ENCODE measurements at regions not wholly inside any gene's neighbourhood (a gene's known extent, or its start where the extent isn't known, plus 50 kb on each side); places are given as distances from the start of the nearest gene placed in this dataset.

- Histone ChIP-seq H3K4me2 (ENCODE audit: low read depth, low read length, poor library complexity, severe bottlenecking) (no peak overlapping the region), H3K9me3 (ENCODE audit: low read length) (no peaks in the 10 kb centered on the region), H3K79me2 (ENCODE audit: low read length) (no peaks in the 10 kb centered on the region), H2AFZ (ENCODE audit: low read length) (no peak overlapping the region), H3K4me1 (ENCODE audit: low read length) (no peaks in the 10 kb centered on the region), H3K9me2 (replicated peaks; ENCODE audit: insufficient read depth, low read length) (no peaks in the 10 kb centered on the region), H3K27ac (ENCODE audit: low read length) (no peak overlapping the region), H3K36me3 (ENCODE audit: insufficient read depth, low read length) (no peaks in the 10 kb centered on the region), H3K4me3 (ENCODE audit: low read length) (no peak overlapping the region), H4K20me1 (ENCODE audit: insufficient read depth, low read depth, low read length) (no peaks in the 10 kb centered on the region), H3K27me3 (ENCODE audit: low read length) (no peaks in the 10 kb centered on the region), H3K9ac (ENCODE audit: low read length) (no peak overlapping the region)
- no peak for DNase-seq
Observed at GRCh38 chr6:80467408-80467807, 360.9 kb downstream of the BCKDHB start.

DNA sequence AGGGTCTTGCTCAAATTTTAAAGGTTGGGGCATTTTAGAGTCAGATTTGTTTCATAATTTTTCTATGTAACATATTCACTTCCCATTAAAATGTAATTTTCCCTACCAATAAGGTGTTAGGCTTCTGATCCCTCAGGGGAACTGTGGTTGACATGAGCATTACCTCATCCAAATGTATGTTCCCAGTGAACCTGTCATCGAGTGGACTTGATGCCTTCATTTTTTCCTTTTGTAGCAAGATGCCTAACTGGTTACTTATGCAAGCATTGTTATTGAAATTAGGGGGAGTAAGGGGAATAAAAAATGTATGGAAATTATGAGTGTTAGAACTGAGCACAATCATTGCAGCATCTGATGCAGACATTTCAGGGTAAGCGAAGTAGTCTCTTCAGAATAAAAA lies 360.5 kb downstream of the BCKDHB start:
- H3K4me2 ChIP-seq (ENCODE audit: low read depth, low read length, poor library complexity, severe bottlenecking): no peak overlapping the region
- no peaks in the 10 kb centered on the region for H3K79me2 ChIP-seq (ENCODE audit: low read length)
- H3K36me3 ChIP-seq (ENCODE audit: insufficient read depth, low read length): no peaks in the 10 kb centered on the region
- H3K4me3 ChIP-seq (ENCODE audit: low read length): no peak overlapping the region
- H3K9ac ChIP-seq (ENCODE audit: low read length): no peak overlapping the region
- no peaks in the 10 kb centered on the region for H3K27me3 ChIP-seq (ENCODE audit: low read length)
- no peaks in the 10 kb centered on the region for H3K9me2 ChIP-seq (replicated peaks; ENCODE audit: insufficient read depth, low read length)
- DNase-seq: no peak
- H3K27ac ChIP-seq (ENCODE audit: low read length): no peak overlapping the region
- no peaks in the 10 kb centered on the region for H4K20me1 ChIP-seq (ENCODE audit: insufficient read depth, low read depth, low read length)
- H3K9me3 ChIP-seq (ENCODE audit: low read length): no peaks in the 10 kb centered on the region
- H2AFZ ChIP-seq (ENCODE audit: low read length): no peak overlapping the region
- no peaks in the 10 kb centered on the region for H3K4me1 ChIP-seq (ENCODE audit: low read length)

DNA sequence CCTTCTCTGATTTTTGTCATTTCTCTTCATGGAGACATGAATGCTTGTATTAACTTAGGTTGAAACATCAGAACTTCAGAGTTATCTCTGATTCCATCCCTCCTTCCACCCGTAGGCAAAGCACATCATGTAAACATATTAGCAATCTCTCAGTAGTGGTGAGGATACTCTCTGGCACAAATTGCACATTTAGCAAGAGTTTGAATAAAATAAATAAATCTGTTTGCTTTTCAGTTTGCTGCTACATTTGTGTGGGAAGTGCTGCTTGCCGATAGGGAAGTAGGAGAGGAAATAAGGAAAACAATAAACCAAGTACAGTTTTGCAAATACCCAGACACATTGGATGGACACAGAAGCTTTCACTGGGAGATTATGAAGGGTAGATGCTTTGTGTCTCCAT lies 359.0 kb downstream of the BCKDHB start:
- DNase-seq: no peak
- Histone ChIP-seq H3K4me1 (ENCODE audit: low read length) (no peaks in the 10 kb centered on the region), H3K4me2 (ENCODE audit: low read depth, low read length, poor library complexity, severe bottlenecking) (no peak overlapping the region), H2AFZ (ENCODE audit: low read length) (no peak overlapping the region), H3K27me3 (ENCODE audit: low read length) (no peaks in the 10 kb centered on the region), H4K20me1 (ENCODE audit: insufficient read depth, low read depth, low read length) (no peaks in the 10 kb centered on the region), H3K27ac (ENCODE audit: low read length) (no peak overlapping the region), H3K36me3 (ENCODE audit: insufficient read depth, low read length) (no peaks in the 10 kb centered on the region), H3K4me3 (ENCODE audit: low read length) (no peak overlapping the region), H3K79me2 (ENCODE audit: low read length) (no peaks in the 10 kb centered on the region), H3K9ac (ENCODE audit: low read length) (no peak overlapping the region), H3K9me3 (ENCODE audit: low read length) (no peaks in the 10 kb centered on the region), H3K9me2 (replicated peaks; ENCODE audit: insufficient read depth, low read length) (no peaks in the 10 kb centered on the region)

DNA sequence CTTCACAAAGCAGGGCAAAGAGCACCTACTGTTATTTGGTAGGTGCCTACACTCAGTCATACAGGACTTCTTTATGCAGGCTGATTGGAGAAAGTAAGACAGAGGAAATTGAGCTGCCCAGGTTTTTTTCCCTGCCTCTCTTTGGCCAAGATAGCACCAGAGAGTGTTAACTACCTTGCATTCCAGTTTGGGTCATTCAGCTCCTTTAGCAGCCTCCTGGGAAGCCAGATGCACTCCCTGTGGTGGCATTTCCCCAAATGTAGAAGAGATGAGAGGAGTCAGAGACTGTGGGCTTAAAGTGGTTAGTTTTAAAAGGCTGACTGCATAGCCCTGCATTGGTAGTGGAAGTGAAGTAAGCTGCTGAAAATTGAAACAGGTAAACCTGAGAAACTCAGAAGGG lies 358.4 kb downstream of the BCKDHB start:
- Histone ChIP-seq H2AFZ (ENCODE audit: low read length) (no peak overlapping the region), H3K4me1 (ENCODE audit: low read length) (no peaks in the 10 kb centered on the region), H3K27ac (ENCODE audit: low read length) (no peak overlapping the region), H3K9ac (ENCODE audit: low read length) (no peak overlapping the region), H4K20me1 (ENCODE audit: insufficient read depth, low read depth, low read length) (no peaks in the 10 kb centered on the region), H3K27me3 (ENCODE audit: low read length) (no peaks in the 10 kb centered on the region), H3K4me2 (ENCODE audit: low read depth, low read length, poor library complexity, severe bottlenecking) (no peak overlapping the region), H3K36me3 (ENCODE audit: insufficient read depth, low read length) (no peaks in the 10 kb centered on the region), H3K4me3 (ENCODE audit: low read length) (no peak overlapping the region), H3K9me2 (replicated peaks; ENCODE audit: insufficient read depth, low read length) (no peaks in the 10 kb centered on the region), H3K79me2 (ENCODE audit: low read length) (no peaks in the 10 kb centered on the region), H3K9me3 (ENCODE audit: low read length) (no peaks in the 10 kb centered on the region)
- DNase-seq: no peak

DNA sequence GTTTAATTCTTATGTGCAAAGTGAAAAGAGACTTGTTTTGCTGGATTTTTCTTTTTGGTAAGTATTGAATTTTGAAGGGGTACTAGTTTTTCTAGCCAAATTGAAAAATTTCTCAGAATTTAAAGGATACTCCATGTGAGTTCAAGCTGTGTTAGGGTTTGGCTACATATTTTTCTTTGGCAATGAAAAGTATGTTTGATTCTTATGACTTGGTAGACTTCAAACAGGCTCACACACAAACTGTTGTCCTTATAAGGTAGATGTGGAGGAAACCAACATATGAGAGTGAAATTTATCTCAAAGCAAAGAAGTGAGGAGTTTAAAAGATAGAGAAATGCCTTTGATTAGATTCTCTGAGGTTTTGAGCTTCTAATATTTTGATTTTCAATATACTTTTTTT lies 356.7 kb downstream of the BCKDHB start:
- no peak overlapping the region for H3K27ac ChIP-seq (ENCODE audit: low read length)
- no peaks in the 10 kb centered on the region for H3K4me1 ChIP-seq (ENCODE audit: low read length)
- H3K27me3 ChIP-seq (ENCODE audit: low read length): no peaks in the 10 kb centered on the region
- H3K79me2 ChIP-seq (ENCODE audit: low read length): no peaks in the 10 kb centered on the region
- no peaks in the 10 kb centered on the region for H3K9me3 ChIP-seq (ENCODE audit: low read length)
- H3K4me3 ChIP-seq (ENCODE audit: low read length): no peak overlapping the region
- no peak for DNase-seq
- H2AFZ ChIP-seq (ENCODE audit: low read length): no peak overlapping the region
- no peaks in the 10 kb centered on the region for H4K20me1 ChIP-seq (ENCODE audit: insufficient read depth, low read depth, low read length)
- H3K9me2 ChIP-seq (replicated peaks; ENCODE audit: insufficient read depth, low read length): 0 out of 2 replicates have a peak, but pooled peaks cover 5% of the 10 kb centered on the region
- H3K36me3 ChIP-seq (ENCODE audit: insufficient read depth, low read length): no peaks in the 10 kb centered on the region
- H3K4me2 ChIP-seq (ENCODE audit: low read depth, low read length, poor library complexity, severe bottlenecking): no peak overlapping the region
- H3K9ac ChIP-seq (ENCODE audit: low read length): no peak overlapping the region

GRCh38 chr6:80460257-80460865 lies 353.9 kb downstream of the BCKDHB start:
- Histone ChIP-seq H2AFZ (ENCODE audit: low read length) (no peak overlapping the region), H3K36me3 (ENCODE audit: insufficient read depth, low read length) (no peaks in the 10 kb centered on the region), H3K27ac (ENCODE audit: low read length) (no peak overlapping the region), H3K4me3 (ENCODE audit: low read length) (no peak overlapping the region), H3K4me1 (ENCODE audit: low read length) (no peaks in the 10 kb centered on the region), H3K9me2 (replicated peaks; ENCODE audit: insufficient read depth, low read length) (0 out of 2 replicates have a peak, but pooled peaks cover 5% of the 10 kb centered on the region), H3K79me2 (ENCODE audit: low read length) (no peaks in the 10 kb centered on the region), H3K4me2 (ENCODE audit: low read depth, low read length, poor library complexity, severe bottlenecking) (no peak overlapping the region), H4K20me1 (ENCODE audit: insufficient read depth, low read depth, low read length) (no peaks in the 10 kb centered on the region), H3K9ac (ENCODE audit: low read length) (no peak overlapping the region), H3K27me3 (ENCODE audit: low read length) (no peaks in the 10 kb centered on the region), H3K9me3 (ENCODE audit: low read length) (no peaks in the 10 kb centered on the region)
- DNase-seq: no peak

GRCh38 chr6:80457439-80457933 lies 351.0 kb downstream of the BCKDHB start:
- no peak overlapping the region for H3K4me2 ChIP-seq (ENCODE audit: low read depth, low read length, poor library complexity, severe bottlenecking)
- H4K20me1 ChIP-seq (ENCODE audit: insufficient read depth, low read depth, low read length): no peaks in the 10 kb centered on the region
- no peaks in the 10 kb centered on the region for H3K36me3 ChIP-seq (ENCODE audit: insufficient read depth, low read length)
- H3K4me1 ChIP-seq (ENCODE audit: low read length): no peaks in the 10 kb centered on the region
- DNase-seq: no peak
- no peaks in the 10 kb centered on the region for H3K79me2 ChIP-seq (ENCODE audit: low read length)
- H3K9ac ChIP-seq (ENCODE audit: low read length): no peak overlapping the region
- H2AFZ ChIP-seq (ENCODE audit: low read length): no peak overlapping the region
- H3K27ac ChIP-seq (ENCODE audit: low read length): no peak overlapping the region
- H3K4me3 ChIP-seq (ENCODE audit: low read length): no peak overlapping the region
- 0 out of 2 replicates have a peak, but pooled peaks cover 5% of the 10 kb centered on the region for H3K9me2 ChIP-seq (replicated peaks; ENCODE audit: insufficient read depth, low read length)
- no peaks in the 10 kb centered on the region for H3K27me3 ChIP-seq (ENCODE audit: low read length)
- H3K9me3 ChIP-seq (ENCODE audit: low read length): no peaks in the 10 kb centered on the region

- Histone ChIP-seq H3K27ac (ENCODE audit: low read length) (no peak overlapping the region), H2AFZ (ENCODE audit: low read length) (no peak overlapping the region), H3K9me2 (replicated peaks; ENCODE audit: insufficient read depth, low read length) (0 out of 2 replicates have a peak, but pooled peaks cover 5% of the 10 kb centered on the region), H4K20me1 (ENCODE audit: insufficient read depth, low read depth, low read length) (no peaks in the 10 kb centered on the region), H3K27me3 (ENCODE audit: low read length) (no peaks in the 10 kb centered on the region), H3K4me2 (ENCODE audit: low read depth, low read length, poor library complexity, severe bottlenecking) (no peak overlapping the region), H3K9me3 (ENCODE audit: low read length) (no peaks in the 10 kb centered on the region), H3K4me1 (ENCODE audit: low read length) (no peaks in the 10 kb centered on the region), H3K79me2 (ENCODE audit: low read length) (no peaks in the 10 kb centered on the region), H3K4me3 (ENCODE audit: low read length) (no peak overlapping the region), H3K36me3 (ENCODE audit: insufficient read depth, low read length) (no peaks in the 10 kb centered on the region), H3K9ac (ENCODE audit: low read length) (no peak overlapping the region)
- DNase-seq: no peak
Observed at GRCh38 chr6:80456724-80457438, 350.4 kb downstream of the BCKDHB start.

All from Karpas-422 (cell line).